ENCODE measurements at regions not wholly inside any gene's neighbourhood (a gene's known extent, or its start where the extent isn't known, plus 50 kb on each side); places are given as distances from the start of the nearest gene placed in this dataset.

GRCh38 chr18:73741946-73742345 is 405.7 kb downstream of the FBXO15 start:
- no peak for TF ChIP-seq CTCF (conservative IDR thresholded peaks at IDR 0.05)
- no peak for DNase-seq
- Histone ChIP-seq H3K9me3 (ENCODE audit: control insufficient read depth, low read length) (no peaks in the 10 kb centered on the region), H3K4me1 (ENCODE audit: control insufficient read depth, insufficient read depth, low read length) (peaks cover 8% of the 10 kb centered on the region), H3K4me3 (ENCODE audit: low read length) (no peak overlapping the region), H3K27ac (ENCODE audit: low read depth, low read length) (no peak overlapping the region), H3K27me3 (ENCODE audit: control insufficient read depth, insufficient read depth, low read length, poor library complexity, severe bottlenecking) (no peaks in the 10 kb centered on the region), H3K36me3 (ENCODE audit: control insufficient read depth, insufficient read depth, low read length) (no peaks in the 10 kb centered on the region), H3K9ac (ENCODE audit: extremely low read depth, low read length, poor library complexity, severe bottlenecking) (no peak overlapping the region)
- Mint-ChIP-seq H3K27ac (no peak overlapping the region), H3K4me3 (no peak overlapping the region), H3K4me1 (peaks cover 34% of the 10 kb centered on the region), H3K9me3 (no peaks in the 10 kb centered on the region), H3K36me3 (ENCODE audit: low read depth) (no peaks in the 10 kb centered on the region), H3K27me3 (ENCODE audit: insufficient read depth) (no peaks in the 10 kb centered on the region)
- WGBS, 2 experiments (ENCODE audit: insufficient coverage in 1 of 2, insufficient read length in 1 of 2), result 67 to 83% methylated on average over 1 to 4 of the region's 4 CpGs

- no peak for TF ChIP-seq CTCF (conservative IDR thresholded peaks at IDR 0.05)
- 87 to 100% methylated on average over 2 to 3 of the region's 3 CpGs for WGBS, 2 experiments (ENCODE audit: insufficient coverage in 1 of 2, insufficient read length in 1 of 2)
- Histone ChIP-seq H3K9me3 (ENCODE audit: control insufficient read depth, low read length) (no peaks in the 10 kb centered on the region), H3K9ac (ENCODE audit: extremely low read depth, low read length, poor library complexity, severe bottlenecking) (no peak overlapping the region), H3K27ac (ENCODE audit: low read depth, low read length) (no peak overlapping the region), H3K4me3 (ENCODE audit: low read length) (no peak overlapping the region), H3K27me3 (ENCODE audit: control insufficient read depth, insufficient read depth, low read length, poor library complexity, severe bottlenecking) (no peaks in the 10 kb centered on the region), H3K36me3 (ENCODE audit: control insufficient read depth, insufficient read depth, low read length) (no peaks in the 10 kb centered on the region), H3K4me1 (ENCODE audit: control insufficient read depth, insufficient read depth, low read length) (peaks cover 5% of the 10 kb centered on the region)
- DNase-seq, result no peak
- no peak overlapping the region for H3K27ac Mint-ChIP-seq
- no peaks in the 10 kb centered on the region for H3K27me3 Mint-ChIP-seq (ENCODE audit: insufficient read depth)
- no peaks in the 10 kb centered on the region for H3K9me3 Mint-ChIP-seq
- H3K4me1 Mint-ChIP-seq, result peaks cover 17% of the 10 kb centered on the region
- H3K36me3 Mint-ChIP-seq (ENCODE audit: low read depth), result no peaks in the 10 kb centered on the region
- H3K4me3 Mint-ChIP-seq, result no peak overlapping the region
These were observed 408.5 kb downstream of the FBXO15 start for GRCh38 chr18:73739098-73739497.

- H3K27ac ChIP-seq (ENCODE audit: low read depth, low read length), result no peak overlapping the region
- H3K9ac ChIP-seq (ENCODE audit: extremely low read depth, low read length, poor library complexity, severe bottlenecking), result no peak overlapping the region
- H3K27me3 ChIP-seq (ENCODE audit: control insufficient read depth, insufficient read depth, low read length, poor library complexity, severe bottlenecking), result no peaks in the 10 kb centered on the region
- no peaks in the 10 kb centered on the region for H3K27me3 Mint-ChIP-seq (ENCODE audit: insufficient read depth)
- no peak overlapping the region for H3K4me3 ChIP-seq (ENCODE audit: low read length)
- peaks cover 5% of the 10 kb centered on the region for H3K4me1 ChIP-seq (ENCODE audit: control insufficient read depth, insufficient read depth, low read length)
- DNase-seq, result no peak
- no peaks in the 10 kb centered on the region for H3K9me3 ChIP-seq (ENCODE audit: control insufficient read depth, low read length)
- no peaks in the 10 kb centered on the region for H3K36me3 ChIP-seq (ENCODE audit: control insufficient read depth, insufficient read depth, low read length)
- no peaks in the 10 kb centered on the region for H3K36me3 Mint-ChIP-seq (ENCODE audit: low read depth)
- no peaks in the 10 kb centered on the region for H3K9me3 Mint-ChIP-seq
- no peak overlapping the region for H3K4me3 Mint-ChIP-seq
- H3K27ac Mint-ChIP-seq, result no peak overlapping the region
- H3K4me1 Mint-ChIP-seq, result peaks cover 9% of the 10 kb centered on the region
- no peak for TF ChIP-seq CTCF (conservative IDR thresholded peaks at IDR 0.05)
These were observed 409.6 kb downstream of the FBXO15 start for GRCh38 chr18:73737990-73738389.
